ENCODE measurements at regions not wholly inside any gene's neighbourhood (a gene's known extent, or its start where the extent isn't known, plus 50 kb on each side); places are given as distances from the start of the nearest gene placed in this dataset.

- no peaks in the 10 kb centered on the region for H3K36me3 ChIP-seq (ENCODE audit: control insufficient read depth, insufficient read depth, low read length)
- H3K4me3 ChIP-seq (ENCODE audit: low read length) = no peak overlapping the region
- H3K4me1 ChIP-seq (ENCODE audit: control insufficient read depth, insufficient read depth, low read length) = no peaks in the 10 kb centered on the region
- no peak overlapping the region for H3K27ac ChIP-seq (ENCODE audit: low read depth, low read length)
- H3K9ac ChIP-seq (ENCODE audit: low read length) = no peak overlapping the region
- no peaks in the 10 kb centered on the region for H3K27me3 ChIP-seq (ENCODE audit: control insufficient read depth, insufficient read depth, low read length)
Measured at GRCh38 chr1:55473661-55474060, 258.5 kb upstream of the USP24 start.

- no peaks in the 10 kb centered on the region for H3K4me1 ChIP-seq (ENCODE audit: control insufficient read depth, insufficient read depth, low read length)
- no peak overlapping the region for H3K27ac ChIP-seq (ENCODE audit: low read depth, low read length)
- no peaks in the 10 kb centered on the region for H3K36me3 ChIP-seq (ENCODE audit: control insufficient read depth, insufficient read depth, low read length)
- no peak overlapping the region for H3K4me3 ChIP-seq (ENCODE audit: low read length)
- no peak overlapping the region for H3K9ac ChIP-seq (ENCODE audit: low read length)
- H3K27me3 ChIP-seq (ENCODE audit: control insufficient read depth, insufficient read depth, low read length) = no peaks in the 10 kb centered on the region
Measured at GRCh38 chr1:55472784-55473183, 257.6 kb upstream of the USP24 start.

GRCh38 chr1:55472115-55472514 is 257.0 kb upstream of the USP24 start:
- H3K27me3 ChIP-seq (ENCODE audit: control insufficient read depth, insufficient read depth, low read length) = no peaks in the 10 kb centered on the region
- H3K9ac ChIP-seq (ENCODE audit: low read length) = no peak overlapping the region
- no peaks in the 10 kb centered on the region for H3K4me1 ChIP-seq (ENCODE audit: control insufficient read depth, insufficient read depth, low read length)
- no peak overlapping the region for H3K27ac ChIP-seq (ENCODE audit: low read depth, low read length)
- H3K4me3 ChIP-seq (ENCODE audit: low read length) = no peak overlapping the region
- no peaks in the 10 kb centered on the region for H3K36me3 ChIP-seq (ENCODE audit: control insufficient read depth, insufficient read depth, low read length)

GRCh38 chr1:55468142-55468795 is 253.1 kb upstream of the USP24 start:
- no peak overlapping the region for H3K9ac ChIP-seq (ENCODE audit: low read length)
- H3K36me3 ChIP-seq (ENCODE audit: control insufficient read depth, insufficient read depth, low read length) = no peaks in the 10 kb centered on the region
- H3K27ac ChIP-seq (ENCODE audit: low read depth, low read length) = no peak overlapping the region
- H3K4me1 ChIP-seq (ENCODE audit: control insufficient read depth, insufficient read depth, low read length) = no peaks in the 10 kb centered on the region
- H3K4me3 ChIP-seq (ENCODE audit: low read length) = no peak overlapping the region
- no peaks in the 10 kb centered on the region for H3K27me3 ChIP-seq (ENCODE audit: control insufficient read depth, insufficient read depth, low read length)

GRCh38 chr1:55466921-55467320 is 251.8 kb upstream of the USP24 start:
- Histone ChIP-seq H3K4me3 (ENCODE audit: low read length) (no peak overlapping the region), H3K27me3 (ENCODE audit: control insufficient read depth, insufficient read depth, low read length) (no peaks in the 10 kb centered on the region), H3K4me1 (ENCODE audit: control insufficient read depth, insufficient read depth, low read length) (no peaks in the 10 kb centered on the region), H3K9ac (ENCODE audit: low read length) (no peak overlapping the region), H3K36me3 (ENCODE audit: control insufficient read depth, insufficient read depth, low read length) (no peaks in the 10 kb centered on the region), H3K27ac (ENCODE audit: low read depth, low read length) (no peak overlapping the region)

- Histone ChIP-seq H3K9ac (ENCODE audit: low read length) (no peak overlapping the region), H3K27ac (ENCODE audit: low read depth, low read length) (no peak overlapping the region), H3K36me3 (ENCODE audit: control insufficient read depth, insufficient read depth, low read length) (no peaks in the 10 kb centered on the region), H3K27me3 (ENCODE audit: control insufficient read depth, insufficient read depth, low read length) (no peaks in the 10 kb centered on the region), H3K4me3 (ENCODE audit: low read length) (no peak overlapping the region), H3K4me1 (ENCODE audit: control insufficient read depth, insufficient read depth, low read length) (no peaks in the 10 kb centered on the region)
Measured at GRCh38 chr1:55466373-55466772, 251.2 kb upstream of the USP24 start.

- no peaks in the 10 kb centered on the region for H3K36me3 ChIP-seq (ENCODE audit: control insufficient read depth, insufficient read depth, low read length)
- no peaks in the 10 kb centered on the region for H3K27me3 ChIP-seq (ENCODE audit: control insufficient read depth, insufficient read depth, low read length)
- peak overlapping the region; percentile 88 for H3K27ac ChIP-seq (ENCODE audit: low read depth, low read length)
- H3K9ac ChIP-seq (ENCODE audit: low read length) = no peak overlapping the region
- no peak overlapping the region for H3K4me3 ChIP-seq (ENCODE audit: low read length)
- H3K4me1 ChIP-seq (ENCODE audit: control insufficient read depth, insufficient read depth, low read length) = no peaks in the 10 kb centered on the region
Measured at GRCh38 chr1:55464550-55464949, 249.4 kb upstream of the USP24 start.

GRCh38 chr1:55463814-55464475 is 248.8 kb upstream of the USP24 start:
- Histone ChIP-seq H3K27me3 (ENCODE audit: control insufficient read depth, insufficient read depth, low read length) (no peaks in the 10 kb centered on the region), H3K4me1 (ENCODE audit: control insufficient read depth, insufficient read depth, low read length) (no peaks in the 10 kb centered on the region), H3K4me3 (ENCODE audit: low read length) (no peak overlapping the region), H3K36me3 (ENCODE audit: control insufficient read depth, insufficient read depth, low read length) (no peaks in the 10 kb centered on the region), H3K9ac (ENCODE audit: low read length) (no peak overlapping the region), H3K27ac (ENCODE audit: low read depth, low read length) (peak overlapping the region; percentile 88)

- H3K36me3 ChIP-seq (ENCODE audit: control insufficient read depth, insufficient read depth, low read length) = no peaks in the 10 kb centered on the region
- no peak overlapping the region for H3K27ac ChIP-seq (ENCODE audit: low read depth, low read length)
- H3K4me3 ChIP-seq (ENCODE audit: low read length) = no peak overlapping the region
Measured at GRCh38 chr1:55457874-55458273, 242.7 kb upstream of the USP24 start.

GRCh38 chr1:55456971-55457370 is 241.8 kb upstream of the USP24 start:
- H3K9ac ChIP-seq (ENCODE audit: low read length) = no peak overlapping the region
- no peaks in the 10 kb centered on the region for H3K36me3 ChIP-seq (ENCODE audit: control insufficient read depth, insufficient read depth, low read length)
- no peak overlapping the region for H3K27ac ChIP-seq (ENCODE audit: low read depth, low read length)
- no peaks in the 10 kb centered on the region for H3K4me1 ChIP-seq (ENCODE audit: control insufficient read depth, insufficient read depth, low read length)
- H3K27me3 ChIP-seq (ENCODE audit: control insufficient read depth, insufficient read depth, low read length) = no peaks in the 10 kb centered on the region
- H3K4me3 ChIP-seq (ENCODE audit: low read length) = no peak overlapping the region

More at GRCh38 chr1:55457874-55458273, 242.7 kb upstream of the USP24 start:
- no peak overlapping the region for H3K9ac ChIP-seq (ENCODE audit: low read length)
- H3K4me1 ChIP-seq (ENCODE audit: control insufficient read depth, insufficient read depth, low read length) = no peaks in the 10 kb centered on the region
- H3K27me3 ChIP-seq (ENCODE audit: control insufficient read depth, insufficient read depth, low read length) = no peaks in the 10 kb centered on the region

GRCh38 chr1:55448261-55448660 is 233.1 kb upstream of the USP24 start:
- Histone ChIP-seq H3K36me3 (ENCODE audit: control insufficient read depth, insufficient read depth, low read length) (no peaks in the 10 kb centered on the region), H3K4me1 (ENCODE audit: control insufficient read depth, insufficient read depth, low read length) (no peaks in the 10 kb centered on the region), H3K9ac (ENCODE audit: low read length) (no peak overlapping the region), H3K27me3 (ENCODE audit: control insufficient read depth, insufficient read depth, low read length) (no peaks in the 10 kb centered on the region), H3K27ac (ENCODE audit: low read depth, low read length) (no peak overlapping the region), H3K4me3 (ENCODE audit: low read length) (no peak overlapping the region)

- Histone ChIP-seq H3K27me3 (ENCODE audit: control insufficient read depth, insufficient read depth, low read length) (no peaks in the 10 kb centered on the region), H3K4me1 (ENCODE audit: control insufficient read depth, insufficient read depth, low read length) (peaks cover 2% of the 10 kb centered on the region), H3K36me3 (ENCODE audit: control insufficient read depth, insufficient read depth, low read length) (no peaks in the 10 kb centered on the region), H3K27ac (ENCODE audit: low read depth, low read length) (no peak overlapping the region), H3K4me3 (ENCODE audit: low read length) (no peak overlapping the region), H3K9ac (ENCODE audit: low read length) (no peak overlapping the region)
Measured at GRCh38 chr1:55447488-55447887, 232.3 kb upstream of the USP24 start.

- Histone ChIP-seq H3K36me3 (ENCODE audit: control insufficient read depth, insufficient read depth, low read length) (no peaks in the 10 kb centered on the region), H3K4me1 (ENCODE audit: control insufficient read depth, insufficient read depth, low read length) (peaks cover 2% of the 10 kb centered on the region), H3K27ac (ENCODE audit: low read depth, low read length) (no peak overlapping the region), H3K9ac (ENCODE audit: low read length) (no peak overlapping the region), H3K27me3 (ENCODE audit: control insufficient read depth, insufficient read depth, low read length) (no peaks in the 10 kb centered on the region), H3K4me3 (ENCODE audit: low read length) (no peak overlapping the region)
Measured at GRCh38 chr1:55446351-55446750, 231.2 kb upstream of the USP24 start.

All from rectal smooth muscle tissue (tissue), 1 donor.